GM19467 (cell line): ENCODE measurements at regions not wholly inside any gene's neighbourhood (a gene's known extent, or its start where the extent isn't known, plus 50 kb on each side); places are given as distances from the start of the nearest gene placed in this dataset.

Source experiments
- ATAC-seq: cut with Tn5 transposase; IDR thresholded peaks from one replicate; pipeline ENCODE4 v1.9.1; 2021; ENCODE audit warnings: mild to moderate bottlenecking, moderate library complexity; ENCODE audit not compliant: unreplicated experiment

DNA sequence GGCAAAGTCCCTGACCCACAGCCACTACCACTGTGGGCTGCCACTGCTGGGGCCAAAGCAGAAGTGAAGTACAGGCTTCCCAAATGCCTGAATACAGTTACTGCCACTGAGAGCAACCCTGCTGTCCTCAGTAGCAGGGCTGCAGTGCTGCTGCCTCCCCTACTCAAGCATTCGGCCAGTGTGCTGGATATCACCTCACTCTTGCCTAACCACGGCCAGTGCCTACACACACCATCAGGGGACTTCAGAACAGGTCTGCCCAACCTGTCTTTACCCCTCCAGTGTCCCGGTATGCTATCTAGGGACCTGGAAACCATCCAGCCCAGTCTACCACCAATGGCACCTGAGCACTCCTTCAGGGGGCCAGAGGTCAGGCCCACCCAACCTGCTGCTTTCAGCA is 261.5 kb upstream of the COL8A1 start:
- no peak for ATAC-seq

DNA sequence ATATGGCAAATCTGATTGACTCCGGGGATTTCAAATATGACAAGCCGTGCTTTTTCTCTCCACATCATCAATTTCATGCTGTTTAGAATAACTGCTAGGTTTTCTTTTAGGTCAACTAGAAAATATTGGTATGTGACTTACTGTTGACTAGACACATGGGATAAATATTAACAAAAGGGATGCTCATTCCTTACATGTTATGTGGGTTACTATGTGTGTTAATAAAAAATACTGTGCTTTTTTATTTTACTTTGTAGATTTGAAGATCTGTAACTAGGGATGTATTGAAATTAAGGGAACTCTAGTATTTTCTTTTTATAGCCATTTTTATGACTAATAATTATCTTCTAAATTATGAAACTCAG is 264.6 kb upstream of the COL8A1 start:
- ATAC-seq = no peak

DNA sequence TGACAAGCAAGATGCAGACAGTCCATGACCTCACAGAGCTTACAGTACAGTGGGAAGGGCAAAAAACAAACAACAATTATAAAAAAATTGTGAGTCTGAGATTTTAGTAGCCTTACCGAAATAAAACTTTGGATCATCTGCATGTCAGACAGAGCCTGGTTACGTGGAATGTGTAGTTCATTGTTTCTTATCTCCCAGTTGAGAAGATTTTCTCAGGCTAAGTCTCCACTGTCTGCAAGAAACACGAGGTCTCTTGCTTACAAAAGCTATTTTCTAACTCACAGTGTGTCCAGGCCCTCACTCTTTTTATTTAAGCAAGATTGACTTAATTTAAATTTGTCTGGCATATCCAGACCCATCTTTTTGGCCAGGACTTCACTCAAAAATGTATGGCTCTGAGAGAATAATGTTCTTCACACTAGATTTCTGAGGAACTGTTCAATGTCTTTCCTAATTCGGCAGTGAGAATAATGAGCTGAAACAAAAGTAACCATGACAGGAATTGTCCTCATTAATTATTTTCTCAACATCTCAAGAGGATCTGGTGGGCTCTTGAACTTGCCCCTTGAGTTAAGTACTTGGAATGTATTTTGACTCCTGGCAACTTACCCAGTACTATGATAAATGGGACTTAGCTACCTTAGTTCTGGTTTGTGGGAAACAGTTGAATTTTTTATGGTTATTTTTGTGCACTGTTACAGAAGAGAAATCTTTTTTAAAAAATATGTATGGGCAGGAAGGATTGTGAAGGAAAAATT is 265.1 kb upstream of the COL8A1 start:
- ATAC-seq = no peak

DNA sequence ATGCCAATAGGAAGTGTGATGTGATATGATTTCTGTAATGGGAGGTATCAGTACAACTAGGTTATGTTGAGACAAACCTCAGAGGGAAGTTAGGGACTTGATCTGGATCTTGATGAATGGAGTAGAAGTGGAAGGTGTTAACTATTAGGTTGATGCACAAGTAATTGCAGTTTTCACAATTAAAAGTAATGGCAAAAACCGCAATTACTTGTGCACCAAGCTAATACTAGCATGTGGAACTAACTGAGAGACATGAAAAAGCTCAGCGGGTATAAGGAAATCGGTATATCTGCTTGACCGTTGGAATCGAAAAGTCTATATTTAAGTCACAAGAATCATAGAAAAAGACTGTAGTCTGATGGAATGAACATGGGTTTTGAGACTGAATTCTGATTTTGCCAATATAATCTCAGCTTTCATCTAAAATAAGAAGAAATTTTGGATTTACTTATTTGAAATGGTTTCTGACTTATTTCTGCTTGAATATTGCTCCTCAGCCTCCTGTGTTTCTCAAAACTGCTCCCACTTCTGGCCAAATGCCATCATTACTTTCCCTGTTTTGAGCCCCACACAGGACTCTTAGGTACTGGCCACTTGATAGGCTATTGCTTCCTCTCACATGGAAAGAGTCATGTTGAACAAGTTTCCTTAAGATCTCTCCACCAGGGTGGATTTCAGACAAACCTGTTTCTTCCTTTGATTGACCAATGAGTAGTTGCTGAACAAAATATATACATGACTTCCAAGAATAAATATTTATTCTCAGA is 271.5 kb upstream of the COL8A1 start:
- no peak for ATAC-seq

DNA sequence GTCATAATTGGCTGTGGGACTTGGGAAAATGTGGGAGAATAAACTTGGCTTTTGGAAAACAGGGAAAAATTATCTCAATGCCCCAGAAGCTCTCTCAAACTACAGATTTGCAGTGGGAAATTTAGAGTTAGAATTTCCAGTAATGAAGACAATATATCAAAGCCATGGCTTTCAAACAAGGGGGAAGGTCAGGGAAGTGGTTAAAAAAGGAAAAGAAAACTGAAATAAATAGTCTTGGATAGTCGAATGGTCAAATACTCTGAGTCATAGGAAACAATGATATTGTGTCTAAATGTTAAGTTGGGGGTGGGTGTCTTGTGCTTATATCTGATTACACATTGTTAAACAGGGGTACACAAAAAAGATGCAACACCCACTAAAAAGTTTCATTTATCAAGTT is 272.4 kb upstream of the COL8A1 start:
- ATAC-seq = no peak

DNA sequence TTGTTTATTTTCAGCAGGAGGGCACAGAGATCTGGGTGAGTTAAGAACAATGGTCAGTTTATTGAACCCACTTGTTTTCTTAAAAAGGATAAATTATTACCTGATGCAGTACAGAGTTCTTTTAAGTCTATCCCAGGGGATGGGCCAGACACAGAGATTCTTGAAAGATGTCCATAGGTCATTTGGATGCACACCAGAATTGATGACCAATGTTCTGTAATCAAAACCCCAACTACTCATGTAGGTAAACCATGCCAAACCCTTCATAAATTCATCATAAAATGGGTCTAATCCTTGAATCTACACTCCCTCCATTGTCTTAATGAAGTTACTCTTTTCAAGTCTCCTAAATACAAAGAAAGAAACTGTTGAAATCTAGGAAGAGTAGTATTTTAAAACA is 273.0 kb upstream of the COL8A1 start:
- no peak for ATAC-seq

DNA sequence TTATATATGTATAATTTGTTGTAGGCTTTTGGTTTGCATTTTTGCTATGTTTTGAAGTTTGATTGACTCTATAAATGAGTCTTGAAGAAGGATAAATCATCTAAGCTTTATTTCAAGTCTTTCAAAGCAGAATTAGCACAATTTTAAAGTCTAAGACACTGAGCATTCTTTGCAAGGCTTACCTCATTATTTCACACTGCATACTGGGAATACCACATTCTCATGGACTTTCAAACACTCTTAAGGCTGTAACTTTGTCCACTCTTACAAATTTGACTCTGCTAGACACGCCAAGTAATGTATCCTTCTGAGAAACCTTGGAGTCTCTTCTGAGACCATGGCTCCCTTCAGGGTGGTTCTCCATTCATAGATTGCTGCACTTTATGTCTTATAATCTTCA is 281.3 kb upstream of the COL8A1 start:
- ATAC-seq = no peak

DNA sequence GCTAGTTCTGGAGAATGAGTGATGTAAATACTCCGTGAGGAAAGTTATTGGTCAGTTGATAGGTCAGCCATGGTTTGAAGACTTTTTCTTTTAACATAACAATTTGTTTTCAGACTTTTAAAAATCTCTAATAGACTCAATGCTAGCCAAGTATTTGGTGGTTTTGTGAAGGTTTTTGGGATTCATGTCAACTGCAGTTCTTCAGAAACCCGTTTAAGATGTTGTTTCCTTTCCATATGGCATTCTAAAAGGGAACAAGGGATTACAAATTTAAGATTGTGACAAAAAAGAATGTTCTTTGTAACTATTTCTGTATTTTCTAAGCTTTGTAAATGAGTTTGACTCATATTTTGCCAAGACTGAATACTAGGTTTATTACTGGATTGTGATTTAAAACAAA is 281.7 kb upstream of the COL8A1 start:
- ATAC-seq = no peak

DNA sequence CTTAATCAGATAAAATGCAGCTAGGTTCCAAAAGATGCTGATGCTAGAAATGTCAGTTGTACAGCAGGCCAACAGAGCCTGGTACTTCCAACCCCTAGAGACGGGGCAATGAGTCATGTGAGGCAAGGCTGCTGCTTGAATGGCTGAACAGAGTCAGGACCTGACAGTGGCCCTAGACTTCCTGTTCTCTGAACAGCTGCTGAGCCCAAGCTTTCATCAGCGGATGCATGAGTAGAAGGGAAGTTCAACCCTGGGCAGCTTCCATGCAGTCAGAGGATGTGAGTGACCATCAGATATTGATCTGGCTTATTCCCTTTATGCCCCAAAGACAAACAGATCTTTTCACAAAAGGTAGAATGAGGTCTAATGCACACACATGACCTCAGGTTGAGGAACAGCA is 282.9 kb upstream of the COL8A1 start:
- no peak for ATAC-seq

DNA sequence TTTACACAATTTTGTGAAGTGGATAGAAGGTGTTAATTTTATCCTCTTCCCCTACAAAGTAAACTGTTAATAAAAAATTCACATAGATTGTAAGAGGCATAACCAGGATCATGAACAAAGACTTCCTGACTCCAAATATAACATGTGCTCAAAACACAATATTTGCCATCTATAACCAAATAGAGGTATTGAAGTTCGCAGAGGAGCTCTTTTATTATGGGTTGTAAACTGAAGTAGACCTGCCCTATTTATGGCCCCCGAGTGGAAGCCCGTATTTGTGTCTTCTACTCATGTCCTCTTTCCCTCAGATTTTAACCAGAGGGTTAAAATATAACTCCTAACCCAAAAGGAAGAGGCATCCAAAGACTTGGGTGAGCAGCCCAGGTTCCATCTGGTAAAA is 285.6 kb upstream of the COL8A1 start:
- ATAC-seq = no peak

DNA sequence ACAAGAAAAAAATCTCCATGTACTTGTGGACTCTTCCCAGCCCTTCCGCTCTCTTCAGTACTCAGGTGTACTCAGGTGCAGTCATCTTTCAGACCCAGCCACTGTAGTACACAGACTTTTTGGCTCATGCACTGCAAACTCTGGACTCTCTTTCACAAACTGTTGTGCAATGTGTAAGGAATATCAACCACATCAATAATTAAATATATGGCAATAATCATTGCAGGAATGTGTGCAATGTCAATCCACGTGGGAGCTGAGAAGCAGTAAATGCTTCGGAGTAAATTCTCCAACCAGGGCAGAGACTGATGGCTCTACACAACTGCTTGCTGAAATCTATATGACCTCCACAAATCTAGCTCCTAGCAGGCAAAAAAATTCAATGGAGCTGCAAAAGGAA is 287.3 kb upstream of the COL8A1 start:
- ATAC-seq = no peak

DNA sequence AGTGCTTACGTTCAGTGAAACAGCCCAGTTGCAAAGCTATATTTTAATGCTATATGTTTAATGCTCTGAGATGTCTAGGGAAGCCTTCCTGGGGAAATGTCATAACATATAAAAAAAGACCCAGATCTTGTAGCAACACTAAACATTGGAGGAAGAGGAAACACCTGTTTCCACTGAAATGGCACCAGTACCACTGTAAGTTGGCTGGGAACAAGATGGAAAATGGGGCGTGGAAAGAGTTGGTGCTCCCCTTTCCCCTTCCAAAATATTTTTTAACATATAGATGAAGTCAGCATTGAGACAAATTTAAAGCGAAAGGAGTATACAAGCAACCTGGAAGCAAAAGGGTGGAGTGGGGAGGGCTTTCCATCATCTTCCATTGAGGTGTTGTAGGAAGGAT is 289.9 kb upstream of the COL8A1 start:
- ATAC-seq = no peak

DNA sequence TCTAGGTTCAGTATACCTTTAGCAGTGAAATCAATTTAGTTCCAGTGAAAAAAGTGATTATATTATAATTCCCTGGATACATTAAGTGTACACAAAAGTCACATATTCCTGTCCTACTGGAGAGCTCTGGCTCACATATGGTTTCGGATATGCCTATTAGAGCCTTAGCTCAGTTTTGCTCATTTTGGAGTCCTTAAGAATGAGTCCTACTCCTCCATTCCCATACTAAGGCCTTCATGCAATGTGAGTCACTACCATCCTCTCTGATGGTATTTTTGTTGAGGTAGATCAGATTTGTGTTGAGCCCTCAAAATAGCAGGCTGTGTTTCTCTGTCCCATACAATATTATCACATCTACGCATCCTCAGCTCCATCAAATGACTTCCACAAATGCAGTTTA is 294.2 kb upstream of the COL8A1 start:
- no peak for ATAC-seq

DNA sequence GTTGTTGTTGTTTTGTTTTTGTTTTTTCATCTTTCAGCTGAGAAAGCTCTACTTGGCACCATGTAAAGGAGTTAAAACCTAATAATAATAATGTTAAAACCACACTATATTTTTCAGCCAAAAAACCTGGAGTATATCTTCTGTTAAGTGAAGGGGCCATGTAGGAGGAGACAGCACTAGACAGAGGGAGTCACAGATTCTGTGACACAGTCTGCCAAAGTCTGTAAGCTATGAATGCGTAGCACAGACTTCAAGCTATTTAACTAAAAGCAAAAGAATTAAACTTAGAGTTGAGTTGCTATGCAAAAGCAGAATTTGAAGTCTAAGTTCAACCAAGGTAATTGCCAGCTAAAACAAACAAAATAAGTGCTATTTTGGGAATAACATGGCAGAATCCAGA is 296.0 kb upstream of the COL8A1 start:
- ATAC-seq = no peak

DNA sequence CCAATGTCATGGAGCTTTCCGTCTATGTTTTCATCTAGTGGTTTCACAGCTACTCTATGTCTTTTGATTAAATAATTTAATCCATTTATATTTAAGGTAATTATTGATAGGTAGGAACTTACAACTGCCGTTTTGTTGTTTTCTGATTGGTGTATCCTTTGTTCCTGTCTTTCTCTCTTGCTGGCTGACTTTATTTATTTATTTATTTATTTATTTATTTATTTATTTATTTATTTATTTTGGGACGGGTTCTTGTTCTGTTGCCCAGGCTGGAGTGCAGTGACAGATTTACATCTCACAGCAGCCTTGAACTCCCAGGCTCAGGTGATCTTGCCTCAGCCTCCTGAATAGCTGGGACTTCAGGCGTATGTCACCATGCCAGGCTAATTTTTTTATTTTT is 299.2 kb upstream of the COL8A1 start:
- no peak for ATAC-seq

DNA sequence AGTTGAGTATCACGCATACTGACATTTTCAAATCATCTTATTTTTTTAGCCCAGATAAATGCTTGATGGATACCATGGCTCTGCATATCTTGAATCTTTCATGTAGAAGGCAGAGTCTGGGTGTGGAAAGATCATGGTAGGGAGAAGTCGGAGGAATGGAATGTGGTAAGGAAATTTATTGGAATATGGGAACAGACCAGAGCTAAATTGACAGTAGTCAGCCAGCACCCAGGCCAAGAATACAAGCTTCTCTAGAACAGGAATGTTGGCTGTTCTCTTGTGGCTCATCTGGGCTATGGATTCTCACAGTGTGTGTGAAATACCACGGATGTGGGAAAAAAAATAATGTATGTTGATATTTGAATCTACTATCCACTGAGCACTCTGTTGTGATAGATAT is 305.7 kb upstream of the COL8A1 start:
- no peak for ATAC-seq

DNA sequence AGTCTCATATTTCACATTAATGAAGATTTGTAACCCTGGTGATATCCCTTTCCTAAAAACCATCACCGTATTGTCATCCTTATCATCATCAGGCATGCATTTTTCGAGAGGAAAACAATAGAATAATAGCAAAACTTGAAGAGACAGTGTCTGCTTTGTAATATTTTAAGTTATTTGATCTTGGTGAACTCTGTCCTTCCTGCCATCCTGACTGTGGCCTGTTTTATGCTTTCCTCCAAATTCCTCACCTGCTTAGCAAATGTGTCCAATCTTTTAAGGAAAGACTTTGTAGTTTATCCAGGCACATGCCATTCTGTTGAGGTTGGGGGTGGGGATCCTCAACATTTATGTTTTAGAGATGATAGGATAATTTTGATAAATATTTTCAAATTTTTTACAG is 306.1 kb upstream of the COL8A1 start:
- no peak for ATAC-seq

DNA sequence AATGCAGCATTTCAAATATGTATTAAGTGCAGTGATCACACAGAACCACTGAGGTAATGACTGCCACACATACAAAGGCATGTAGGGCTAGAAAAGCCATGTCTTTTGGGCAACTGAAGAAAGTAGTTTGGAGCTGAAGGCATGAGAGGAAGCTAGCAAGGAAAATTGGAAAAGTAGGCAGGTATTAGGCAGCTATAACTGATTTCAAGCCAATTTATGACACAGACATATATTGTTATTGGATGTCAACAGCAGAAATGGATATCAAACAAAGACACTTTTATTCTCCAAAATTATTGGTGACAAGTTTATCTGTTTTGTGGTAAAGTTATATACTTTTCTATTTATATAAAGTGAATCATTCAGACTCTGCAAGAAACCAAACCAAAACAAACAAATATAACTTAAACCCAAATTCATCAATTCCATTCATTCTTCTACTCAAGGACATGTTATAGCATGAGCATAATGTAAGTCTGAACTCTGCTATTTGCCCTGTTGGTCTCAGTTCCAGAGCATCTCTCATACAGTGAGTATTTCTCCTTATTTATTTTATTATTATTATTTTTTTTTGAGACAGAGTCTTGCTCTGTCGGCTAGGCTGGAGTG is 307.4 kb upstream of the COL8A1 start:
- no peak for ATAC-seq

DNA sequence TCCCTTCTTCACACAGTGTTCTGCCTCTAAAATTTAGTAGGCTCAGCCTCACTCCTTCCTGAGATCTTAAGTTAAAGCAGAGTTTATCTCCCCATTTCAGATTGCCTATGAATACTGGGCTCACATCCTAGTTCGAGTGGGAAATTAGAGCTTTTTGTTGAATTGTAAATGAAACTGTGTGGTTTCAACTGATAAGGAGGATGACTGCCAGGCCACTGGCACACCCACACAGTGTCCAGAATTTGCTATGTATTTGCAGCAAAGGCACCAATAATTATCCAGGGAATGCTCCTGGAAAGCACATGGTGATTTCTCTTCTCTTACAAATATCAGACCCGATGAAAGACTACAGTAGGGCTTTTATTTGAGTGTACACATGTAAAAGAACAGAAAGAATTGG is 308.1 kb upstream of the COL8A1 start:
- ATAC-seq = no peak

DNA sequence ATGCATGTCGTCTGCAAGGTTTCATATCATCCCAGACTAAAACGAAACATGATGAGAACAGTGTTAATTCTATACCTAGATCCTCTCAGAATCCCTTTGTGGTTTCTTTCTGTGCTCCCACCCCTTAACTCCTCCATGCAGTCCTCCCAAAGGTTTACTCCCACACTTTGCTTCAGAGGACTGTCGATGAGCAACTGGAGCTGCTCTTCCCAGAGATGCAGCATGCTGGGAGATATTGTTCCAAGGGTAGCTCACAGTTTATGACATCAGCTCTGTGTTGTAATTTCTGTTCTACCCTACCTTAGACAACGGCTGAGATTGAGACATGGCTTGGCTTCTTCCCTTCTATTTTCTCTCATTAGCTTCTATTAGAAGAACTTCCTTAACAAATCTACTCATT is 313.0 kb upstream of the COL8A1 start:
- ATAC-seq = no peak

DNA sequence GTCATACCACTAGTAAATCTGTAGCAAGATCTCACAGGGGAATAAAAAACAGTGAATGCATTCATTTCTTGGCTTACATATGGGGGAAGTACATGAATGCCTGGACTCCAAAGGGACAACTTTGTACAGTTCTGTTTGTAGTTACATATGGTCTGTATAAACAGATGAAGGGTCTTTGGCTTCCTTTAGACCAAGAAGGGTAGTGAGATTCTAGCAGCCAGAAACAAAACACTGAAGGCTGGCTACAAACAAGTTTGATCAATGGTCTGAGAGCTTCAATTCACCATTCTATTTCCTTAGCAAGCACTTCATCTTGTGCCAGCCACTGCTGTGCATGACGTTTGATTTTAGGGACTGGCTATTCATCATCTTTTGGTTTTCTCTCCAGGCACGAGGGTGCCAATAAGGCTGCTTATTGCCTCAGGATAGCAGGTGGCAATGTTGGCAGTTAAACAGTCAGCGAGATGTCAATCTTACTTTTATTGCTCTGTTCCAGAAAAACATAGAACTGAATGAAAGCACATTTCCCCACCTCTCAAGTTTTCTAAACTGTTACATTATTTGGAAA is 313.7 kb upstream of the COL8A1 start:
- no peak for ATAC-seq

DNA sequence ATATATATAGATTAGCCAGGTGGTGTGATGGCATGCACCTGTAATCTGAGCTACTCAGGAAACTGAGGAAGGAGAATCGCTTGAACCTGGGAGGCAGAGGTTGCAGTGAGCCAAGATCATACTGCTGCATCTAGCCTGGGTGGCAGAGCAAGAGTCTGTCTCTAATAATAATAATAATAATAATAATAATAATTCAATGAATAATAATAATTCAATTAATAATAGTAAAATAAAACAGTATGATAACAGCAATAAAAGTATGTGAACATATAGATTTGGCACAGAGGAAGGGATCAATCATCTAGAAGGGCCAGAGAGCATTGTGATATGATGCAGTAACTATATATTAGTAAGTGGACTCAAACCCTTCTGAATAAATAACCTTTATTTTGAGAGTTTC is 314.5 kb upstream of the COL8A1 start:
- ATAC-seq = no peak
